ENCODE measurements at regions not wholly inside any gene's neighbourhood (a gene's known extent, or its start where the extent isn't known, plus 50 kb on each side); places are given as distances from the start of the nearest gene placed in this dataset.
"Not testable (repeated sequence)": the region's sequence is repeated elsewhere in the genome, so short reads cannot be mapped to it uniquely, and the experiment has no call there.

DNA sequence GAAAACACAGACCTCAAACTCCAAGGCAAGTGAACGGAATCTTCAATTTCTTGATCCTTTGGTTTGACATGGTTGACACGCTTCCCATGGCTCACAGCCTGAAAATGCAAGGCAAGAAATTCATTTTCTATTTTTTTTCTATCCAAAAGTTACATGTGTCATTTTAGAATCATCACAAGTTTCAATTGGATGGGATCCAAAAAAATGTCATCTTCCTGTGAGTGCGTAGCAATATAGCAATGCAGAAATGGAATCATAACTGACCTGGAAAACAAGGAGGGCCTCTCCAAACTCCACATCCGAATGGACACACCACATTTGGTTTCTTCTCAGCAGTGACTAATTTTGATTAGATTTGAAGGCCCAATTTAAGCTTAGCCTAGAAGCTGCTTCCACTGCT is 175.8 kb upstream of the ATP11B start:
- DNase-seq = no peak

DNA sequence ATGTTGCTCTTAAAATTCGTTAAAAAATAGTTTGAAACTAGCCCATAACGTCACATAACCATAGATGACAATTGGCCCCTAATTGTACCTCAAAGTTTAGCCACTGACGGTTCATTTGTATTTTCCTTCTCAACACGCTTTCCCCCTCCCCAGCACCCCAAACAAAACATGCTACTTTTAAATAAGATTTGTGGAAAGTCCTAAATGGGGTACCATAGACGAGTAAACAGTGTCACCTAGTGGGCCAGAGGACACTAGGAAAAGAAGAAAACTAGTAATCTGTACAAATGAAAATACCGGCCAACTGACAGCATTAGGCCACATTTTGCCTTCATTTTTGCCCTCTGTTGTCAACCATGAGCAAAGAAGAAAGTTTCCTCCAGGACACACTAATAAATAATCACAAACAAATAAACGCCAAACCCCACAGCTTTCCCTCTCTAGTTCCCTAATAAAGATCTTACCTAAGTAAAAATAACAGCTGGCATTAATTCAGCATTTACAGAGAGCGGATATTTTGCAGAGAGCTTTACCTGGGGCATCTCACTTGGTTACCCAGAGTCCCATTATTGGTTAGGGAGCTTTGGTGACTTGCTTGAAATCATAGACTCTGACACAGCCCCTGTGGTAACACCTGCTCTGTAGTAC is 175.1 kb upstream of the ATP11B start:
- DNase-seq = no peak

DNA sequence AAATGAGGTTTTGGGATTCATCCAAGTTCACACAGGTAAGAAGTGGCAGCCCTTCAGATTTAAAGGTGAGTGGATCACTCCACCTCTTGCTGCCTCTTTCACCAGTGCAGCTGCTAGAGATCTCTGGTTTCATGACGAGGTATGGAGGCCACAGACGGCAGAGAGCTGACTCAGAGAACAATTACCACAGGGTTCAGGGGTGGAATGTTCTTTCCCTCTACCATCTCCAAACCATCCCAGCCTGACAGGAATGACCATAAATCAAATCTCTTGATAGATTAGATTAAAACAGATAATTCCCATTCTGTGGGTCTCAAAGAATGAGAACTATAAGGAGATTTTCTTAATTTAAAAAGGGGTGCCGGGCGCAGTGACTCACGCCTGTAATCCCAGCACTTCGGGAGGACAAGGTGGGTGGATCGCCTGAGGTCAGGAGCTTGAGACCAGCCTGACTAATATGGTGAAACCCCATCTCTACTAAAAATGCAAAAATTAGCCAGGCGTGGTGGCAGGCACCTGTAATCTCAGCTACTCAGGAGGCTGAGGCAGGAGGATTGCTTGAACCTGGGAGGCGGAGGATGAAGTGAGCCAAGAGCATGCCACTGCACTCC is 174.2 kb upstream of the ATP11B start:
- DNase-seq = no peak

DNA sequence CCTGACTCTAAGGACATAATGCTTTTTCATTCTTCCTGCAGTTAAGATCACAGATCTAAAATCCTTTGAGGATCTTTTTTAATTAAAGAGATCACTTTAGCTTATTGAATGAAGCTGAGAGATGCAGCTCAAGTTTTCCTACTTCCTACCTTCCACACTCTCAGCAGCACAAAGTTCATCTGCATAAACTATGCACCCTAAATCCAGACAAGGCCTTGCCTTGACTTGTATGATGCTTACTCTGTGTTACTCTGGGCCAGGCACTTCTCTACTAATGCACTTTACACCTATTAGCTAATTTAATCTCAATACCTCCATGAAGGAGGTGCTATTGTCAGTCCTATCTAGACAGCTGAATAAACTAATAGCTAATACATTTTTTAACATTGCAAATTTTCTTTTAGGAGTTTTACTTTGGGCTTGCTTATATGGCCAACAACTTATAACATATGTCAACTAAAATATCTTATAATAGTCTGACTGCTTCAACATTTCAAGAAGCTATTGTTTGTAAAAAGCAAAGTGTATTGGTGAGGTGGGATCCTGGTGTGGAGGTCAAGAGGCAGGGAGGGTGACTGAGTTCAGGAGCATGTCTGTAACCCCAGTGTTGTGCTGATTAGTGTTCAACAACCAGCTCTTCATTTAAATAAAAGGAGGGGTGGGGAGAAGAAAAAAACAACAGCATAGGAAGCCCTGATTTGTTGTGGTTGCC is 172.4 kb upstream of the ATP11B start:
- DNase-seq = no peak

DNA sequence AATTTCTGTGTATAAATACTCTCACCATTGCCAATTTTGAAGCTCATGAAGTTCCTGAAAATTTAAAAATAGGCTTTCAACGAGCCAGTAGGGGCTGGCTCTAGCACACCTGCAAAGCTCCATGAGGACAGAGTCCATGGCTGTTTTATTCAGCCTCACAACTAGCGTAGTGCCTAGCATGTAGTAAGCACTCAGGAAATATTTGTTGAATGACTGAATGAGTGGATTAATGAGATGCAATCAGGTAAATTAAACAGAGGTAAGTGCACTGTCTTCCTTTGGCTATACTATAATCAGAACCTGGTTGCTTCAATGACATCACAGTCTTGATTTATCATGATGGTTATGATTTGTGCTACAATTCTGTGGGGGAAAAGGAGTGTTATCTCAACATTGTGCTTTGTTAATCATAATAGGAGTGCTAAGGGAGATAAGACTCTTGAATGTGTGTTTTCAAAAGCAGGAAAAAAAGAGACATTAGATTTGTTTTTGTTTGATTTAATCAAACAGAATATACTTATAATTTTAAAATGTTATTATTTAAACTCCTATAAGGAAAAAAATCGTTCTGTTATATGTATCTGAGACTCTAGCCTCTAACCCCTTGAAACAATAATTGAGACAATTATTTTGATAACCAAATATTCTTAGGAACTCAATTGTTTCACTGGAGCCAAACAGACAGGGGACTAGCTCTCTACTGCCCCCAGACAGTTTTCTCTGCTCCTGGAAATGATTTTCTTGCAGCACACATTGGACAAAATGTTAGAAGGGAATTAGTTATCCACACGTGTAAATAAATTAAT is 171.7 kb upstream of the ATP11B start:
- DNase-seq = no peak

DNA sequence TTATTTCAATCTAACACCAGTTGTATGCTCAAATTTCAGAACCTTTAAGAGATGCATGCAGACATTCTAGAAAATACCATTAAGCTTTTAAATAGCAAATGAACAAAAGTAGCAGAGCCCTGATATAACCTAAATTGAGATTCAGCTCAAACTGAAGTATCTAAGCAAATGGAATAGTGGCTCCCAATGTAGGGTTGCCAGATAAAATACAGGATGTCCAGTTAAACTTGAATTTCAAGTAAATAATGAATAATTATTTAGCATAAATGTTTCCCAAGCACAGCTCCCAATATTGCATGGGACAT is 171.1 kb upstream of the ATP11B start:
- DNase-seq = no peak

DNA sequence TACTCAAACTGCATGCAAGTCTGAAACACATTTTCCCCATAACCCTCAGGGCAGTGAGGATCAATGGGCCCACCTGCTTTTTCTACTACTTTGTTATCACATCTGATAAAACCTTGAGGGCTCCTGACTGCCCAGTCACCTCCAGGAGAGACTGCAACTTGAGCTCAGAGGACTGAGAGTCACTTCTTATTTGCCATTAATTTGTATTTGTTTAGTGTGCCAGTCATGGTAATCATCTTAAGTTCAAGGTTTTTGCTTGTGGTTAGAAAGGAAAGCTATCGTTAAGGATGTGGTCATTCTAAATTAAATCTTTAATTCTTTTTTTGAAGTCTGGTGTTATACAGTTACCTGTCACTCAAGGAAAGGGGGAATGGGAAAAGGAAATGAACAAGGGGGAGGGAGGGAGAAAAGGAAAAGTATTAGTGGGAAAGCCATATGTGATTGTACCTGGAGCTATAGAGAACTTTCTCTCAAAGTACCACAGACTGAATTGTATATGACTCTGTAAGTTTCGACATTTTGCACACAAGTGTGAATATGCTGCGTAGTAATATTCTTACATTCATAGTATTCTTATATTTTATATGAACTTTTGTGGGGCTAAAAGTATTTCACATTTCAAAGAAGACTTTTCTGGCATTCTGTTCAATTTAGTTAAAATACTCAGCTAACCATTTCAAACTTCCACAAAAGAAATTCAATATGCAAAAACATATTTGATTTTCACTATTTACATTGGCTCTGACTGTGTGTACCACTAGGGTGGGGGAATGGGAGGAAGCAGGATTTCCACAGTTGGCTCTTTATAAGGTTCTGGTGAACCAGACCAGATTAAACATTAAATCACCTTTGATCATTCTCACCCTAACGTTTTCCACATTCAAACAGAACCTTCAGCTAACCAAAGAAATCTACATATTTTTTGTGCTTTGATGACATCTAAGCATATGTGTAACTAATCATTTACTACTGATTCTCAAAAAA is 166.5 kb upstream of the ATP11B start:
- DNase-seq = no peak

DNA sequence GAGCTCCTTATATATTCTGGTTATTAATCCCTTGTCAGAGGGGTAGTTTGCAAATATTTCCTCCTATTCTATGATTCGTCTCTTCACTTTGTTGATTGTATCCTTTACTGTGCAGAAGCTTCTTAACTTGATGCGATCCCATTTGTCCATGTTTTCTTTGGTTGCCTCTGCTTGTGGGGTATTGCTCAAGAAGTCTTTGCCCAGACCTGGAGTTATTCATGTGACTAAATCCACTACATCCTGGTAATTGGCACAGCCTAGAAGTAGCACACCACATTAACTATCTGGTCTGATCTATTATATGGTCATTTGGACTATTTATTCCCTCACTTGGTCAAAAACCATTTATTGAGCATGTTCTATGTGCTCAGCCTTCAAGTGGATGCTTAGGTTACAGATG is 164.8 kb upstream of the ATP11B start:
- DNase-seq = no peak

DNA sequence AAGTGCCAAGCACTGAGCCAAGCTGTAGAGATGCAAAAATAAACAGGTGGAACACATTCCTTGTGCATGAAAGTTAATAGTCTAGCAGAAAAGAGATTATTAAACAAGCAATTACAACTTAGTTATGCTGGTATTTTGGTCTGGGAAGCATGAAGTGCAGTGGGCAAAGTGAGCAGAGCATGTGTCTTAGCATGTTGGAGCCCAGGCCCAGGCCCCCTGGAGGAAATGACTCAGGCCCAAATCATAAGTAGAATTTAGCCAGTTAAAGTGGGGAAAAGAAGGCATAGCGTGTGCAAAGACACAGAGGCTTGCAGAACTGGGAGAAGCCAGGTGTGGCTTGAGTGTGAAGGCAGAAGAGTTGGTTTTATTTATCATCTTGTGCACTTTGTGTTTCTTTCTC is 163.8 kb upstream of the ATP11B start:
- no peak for DNase-seq

DNA sequence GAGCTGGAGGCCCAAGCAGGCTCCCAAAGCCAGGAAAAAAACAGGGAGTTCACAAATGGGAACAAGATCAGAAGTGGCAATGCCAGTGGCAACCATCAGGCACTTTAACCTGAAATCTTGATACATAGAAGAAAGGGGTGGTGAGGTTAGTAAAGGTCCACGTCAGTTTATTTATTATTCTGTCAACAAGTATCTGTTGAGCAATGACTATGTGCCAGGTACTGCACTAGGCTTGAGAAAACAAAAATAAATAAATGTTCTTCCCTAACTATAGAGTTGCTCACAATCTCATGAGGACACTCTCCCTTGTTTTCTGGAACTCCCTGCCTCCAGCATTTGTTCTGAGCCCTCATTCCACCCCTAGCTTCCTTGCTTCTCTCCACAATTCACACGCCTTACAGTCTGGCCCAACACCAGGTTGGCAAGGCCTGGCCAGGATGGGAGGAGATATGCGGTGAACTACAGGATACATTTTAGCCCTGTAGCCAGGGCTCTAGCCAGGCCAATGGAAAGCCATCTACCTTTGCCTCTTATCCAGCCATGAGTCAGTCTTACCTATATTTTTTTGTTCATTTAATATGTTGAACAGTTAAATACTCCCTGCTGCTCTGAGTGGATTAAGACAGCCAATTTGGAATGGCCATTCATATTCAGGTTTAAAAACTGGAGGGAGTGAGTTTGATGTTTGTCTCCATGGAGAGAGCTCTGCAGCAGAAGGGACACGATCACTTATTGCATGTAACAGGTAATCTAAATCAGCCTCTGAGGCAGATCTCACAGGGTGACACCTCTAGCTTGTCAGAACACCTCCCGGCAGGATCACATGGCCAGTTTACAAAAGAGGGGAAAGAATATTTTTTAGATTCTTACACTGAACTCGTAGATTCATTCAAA is 161.9 kb upstream of the ATP11B start:
- DNase-seq = no peak

DNA sequence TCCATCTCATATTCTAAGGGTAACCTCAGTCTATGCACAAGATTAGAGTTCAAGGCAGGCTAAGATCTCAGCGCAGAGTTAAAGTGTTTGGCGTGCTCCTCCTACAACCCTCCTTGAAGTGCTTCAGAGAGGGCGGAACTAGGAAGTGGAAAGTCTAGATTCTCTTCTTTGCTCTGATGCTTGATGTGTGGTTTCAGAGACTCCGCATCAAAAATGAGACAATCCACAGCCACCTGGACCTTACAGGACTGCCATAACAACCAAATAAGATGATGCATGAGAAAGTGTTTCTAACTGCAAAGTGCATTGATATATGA is 161.3 kb upstream of the ATP11B start:
- no peak for DNase-seq

DNA sequence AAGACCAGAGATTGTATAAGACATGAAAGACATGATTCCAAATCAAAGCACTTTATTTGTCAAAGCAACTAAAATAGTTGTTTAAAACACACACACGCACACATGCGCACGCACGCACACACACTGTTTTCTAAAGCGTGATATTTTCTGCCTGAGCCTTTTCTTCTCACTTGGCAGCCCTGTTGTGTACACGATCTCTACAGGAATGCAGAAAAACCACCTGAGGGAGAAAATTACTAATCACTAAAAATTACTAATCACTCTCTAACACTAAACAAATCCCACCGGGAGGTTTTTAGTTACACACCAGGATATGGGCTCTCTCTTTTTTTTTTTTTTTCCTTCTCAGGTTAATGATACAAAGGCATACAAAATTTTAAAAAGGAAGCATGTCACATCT is 160.1 kb upstream of the ATP11B start:
- DNase-seq = no peak

DNA sequence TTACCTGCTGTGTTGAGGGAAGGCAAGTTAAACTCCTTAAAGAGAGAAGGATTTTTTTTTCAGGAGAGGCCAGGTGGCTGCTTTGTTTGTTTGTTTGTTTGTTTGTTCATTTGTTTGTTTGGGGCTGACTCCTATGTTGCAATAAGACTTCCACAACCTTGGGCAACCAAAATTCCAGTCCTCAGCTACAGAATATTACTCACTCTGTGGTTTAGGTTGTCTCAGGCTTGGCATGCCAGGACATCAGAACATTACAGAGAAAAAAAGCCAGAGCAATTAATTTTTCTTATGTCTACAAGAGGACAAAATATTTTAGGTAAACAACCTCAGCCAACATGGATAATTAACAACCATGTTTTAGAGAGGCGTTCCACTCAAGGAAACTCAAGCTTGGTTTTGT is 156.7 kb upstream of the ATP11B start:
- DNase-seq = no peak

DNA sequence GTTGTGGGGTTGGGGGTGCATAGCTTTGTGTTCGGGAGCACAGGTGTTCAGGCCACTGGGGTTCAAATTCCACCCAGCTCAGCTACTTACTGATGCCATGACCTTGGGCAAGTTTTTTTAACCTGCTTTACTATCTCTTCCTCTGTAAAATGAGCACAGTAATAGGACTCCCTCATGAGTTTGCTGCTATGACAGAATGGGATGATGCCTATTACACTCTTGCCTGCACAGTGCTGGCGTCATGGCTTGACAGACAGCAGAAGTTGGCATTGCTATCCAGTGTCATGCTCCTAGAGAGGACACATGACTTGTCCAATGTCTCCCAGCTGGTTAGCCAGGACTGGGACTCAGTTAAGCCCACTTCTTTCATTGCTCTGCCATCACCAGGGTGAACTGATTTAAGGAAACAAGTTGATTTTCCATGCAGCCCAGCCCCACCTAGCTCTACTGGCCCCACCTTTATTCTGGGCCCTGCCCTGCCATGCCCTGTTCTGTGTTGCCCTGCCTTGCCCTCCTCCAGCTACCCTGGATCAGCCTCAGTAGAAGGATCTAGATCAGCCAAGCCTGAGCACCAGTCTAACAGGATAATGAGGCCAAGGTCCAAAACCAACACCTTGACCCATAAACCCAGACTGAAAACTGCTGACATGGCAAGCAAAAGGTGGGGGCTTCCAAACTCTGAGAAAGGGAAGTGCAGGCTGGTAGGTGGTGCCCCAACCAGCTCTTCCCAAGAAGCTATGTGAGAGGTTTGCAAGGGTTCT is 155.8 kb upstream of the ATP11B start:
- no peak for DNase-seq

DNA sequence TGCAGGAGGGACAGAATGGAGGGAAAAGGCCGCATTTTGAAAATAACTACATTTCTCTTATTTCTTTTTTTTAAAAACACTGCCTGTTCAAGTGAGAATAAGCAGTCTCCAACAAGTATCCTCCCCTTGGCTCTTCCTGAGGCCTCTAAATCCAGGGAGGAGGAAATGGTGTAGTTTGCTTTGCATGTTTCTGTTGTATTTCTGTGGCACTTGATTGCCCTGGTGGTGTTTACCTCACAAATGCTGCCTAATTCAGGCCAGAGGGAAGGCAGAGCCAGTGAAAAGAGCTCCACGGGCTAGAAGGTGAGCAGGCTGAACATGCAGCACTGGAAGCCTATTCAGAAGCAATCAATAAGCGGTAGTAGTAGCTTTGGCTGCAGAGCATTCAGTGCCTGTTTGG is 149.3 kb upstream of the ATP11B start:
- DNase-seq = no peak

DNA sequence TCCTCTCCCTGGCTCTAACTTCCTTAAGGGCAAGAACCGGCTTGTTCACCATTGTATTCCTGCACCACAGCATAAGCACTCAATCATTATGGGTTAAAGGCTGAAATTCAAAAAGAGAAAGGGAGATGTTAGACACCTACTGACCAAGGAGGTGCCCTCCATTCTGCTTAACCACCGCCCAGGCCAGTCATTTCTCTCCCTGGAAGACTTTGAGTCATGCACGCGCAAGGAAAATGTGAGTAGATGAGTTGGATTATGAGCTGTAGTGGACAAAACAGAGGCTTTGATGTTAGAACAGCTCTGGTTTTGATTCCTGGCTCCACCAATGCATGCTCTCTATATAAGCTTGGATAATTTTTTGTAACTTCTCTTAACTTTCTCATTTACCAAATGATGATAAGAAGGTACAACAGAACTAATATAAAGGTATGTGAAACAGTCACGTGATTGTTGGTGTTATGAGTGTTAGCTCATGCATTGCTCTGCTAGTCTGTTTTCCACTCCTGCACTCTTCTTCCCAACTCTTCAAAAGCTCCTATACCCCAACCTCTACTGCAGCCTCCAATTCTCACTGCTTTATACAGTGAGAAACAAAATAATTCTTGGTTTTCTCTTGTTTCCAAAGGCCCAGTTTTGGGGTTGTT is 148.4 kb upstream of the ATP11B start:
- no peak for DNase-seq

DNA sequence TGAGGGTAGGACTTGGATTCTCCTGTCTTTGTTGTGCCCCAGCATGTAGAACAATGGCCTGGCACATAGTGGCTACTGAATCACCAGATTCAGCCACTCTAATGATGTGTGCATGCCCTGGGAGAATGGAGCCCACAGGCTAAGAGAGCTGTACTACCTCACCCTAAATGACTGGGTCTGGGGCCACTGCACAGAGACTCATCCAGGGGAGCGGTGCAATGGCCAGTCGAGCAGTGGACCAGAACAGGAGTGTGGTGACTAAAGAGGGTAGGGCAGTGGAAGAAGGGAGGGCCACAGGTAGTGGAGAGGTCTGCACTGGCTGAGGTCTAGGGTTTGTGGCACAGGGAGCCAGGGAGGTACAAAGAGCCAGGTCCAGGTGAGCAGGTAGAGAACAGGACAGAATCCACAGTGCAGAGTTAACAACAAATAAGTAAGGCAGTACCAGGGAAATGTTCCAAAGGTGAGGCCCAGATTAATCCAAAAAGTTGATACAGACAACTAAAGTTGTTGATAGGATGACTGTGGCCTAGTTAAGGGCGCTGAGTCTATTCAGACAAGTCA is 142.7 kb upstream of the ATP11B start:
- DNase-seq = no peak

DNA sequence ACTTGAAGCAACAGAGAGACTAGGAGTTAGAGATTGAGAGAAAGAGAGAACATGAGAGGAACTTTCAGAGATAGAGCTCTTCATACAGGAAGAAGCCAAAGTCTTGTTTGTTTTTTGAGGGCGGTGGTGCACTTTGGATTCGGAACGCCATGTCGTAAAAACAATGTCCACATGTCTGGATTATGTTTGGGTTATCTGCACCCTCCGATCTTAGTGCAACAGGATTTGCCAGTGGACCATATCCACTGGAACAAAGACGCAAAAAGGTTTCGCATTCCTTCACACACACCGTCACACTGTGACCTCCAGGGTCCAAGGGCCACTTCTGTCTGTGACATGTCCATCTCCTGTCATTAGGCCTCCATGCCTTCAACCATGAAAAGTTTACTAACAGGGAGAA is 141.8 kb upstream of the ATP11B start:
- DNase-seq = no peak

DNA sequence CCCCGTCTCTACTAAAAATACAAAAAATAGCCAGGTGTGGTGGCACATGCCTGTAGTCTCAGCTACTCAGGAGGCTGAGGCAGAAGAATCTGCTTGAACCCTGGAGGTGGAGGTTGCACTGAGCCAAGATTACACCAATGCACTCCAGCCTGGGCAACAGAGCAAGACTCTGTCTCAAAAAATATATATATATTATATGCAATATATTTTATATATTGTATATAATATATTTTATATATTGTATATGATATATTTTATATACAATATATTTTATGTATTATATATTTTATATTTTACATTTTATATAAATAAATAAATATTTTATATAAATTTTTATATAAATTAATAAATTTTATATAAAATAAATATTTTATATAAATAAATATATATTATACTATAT is 140.2 kb upstream of the ATP11B start:
- not testable (repeated sequence) for DNase-seq

DNA sequence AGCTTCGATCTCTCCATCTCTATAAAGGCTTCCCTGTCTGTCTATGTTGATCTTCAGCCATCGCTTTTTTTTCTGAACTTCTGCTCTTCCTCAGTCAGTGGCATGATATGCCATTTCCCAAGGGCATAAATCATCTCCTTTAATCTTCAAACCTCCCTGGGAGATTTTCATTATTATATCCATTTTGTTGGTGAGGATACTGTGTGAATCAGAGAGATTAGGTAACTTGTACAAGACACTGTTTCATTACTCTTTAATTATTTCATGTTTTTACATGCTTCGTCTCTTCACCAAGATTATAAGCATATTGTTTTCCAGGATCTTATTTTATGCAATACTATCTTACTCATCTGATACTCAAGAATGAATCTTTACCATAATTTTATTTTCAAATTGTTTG is 124.8 kb upstream of the ATP11B start:
- no peak for DNase-seq

Measured in NK-92 treated with Interleukin-12 subunit alpha and Interleukin-12 subunit beta, amount 100 ng/mL, for 24 hours (cell line).